ENCODE measurements at regions not wholly inside any gene's neighbourhood (a gene's known extent, or its start where the extent isn't known, plus 50 kb on each side); places are given as distances from the start of the nearest gene placed in this dataset.
"Not testable (repeated sequence)": the region's sequence is repeated elsewhere in the genome, so short reads cannot be mapped to it uniquely, and the experiment has no call there.

DNA sequence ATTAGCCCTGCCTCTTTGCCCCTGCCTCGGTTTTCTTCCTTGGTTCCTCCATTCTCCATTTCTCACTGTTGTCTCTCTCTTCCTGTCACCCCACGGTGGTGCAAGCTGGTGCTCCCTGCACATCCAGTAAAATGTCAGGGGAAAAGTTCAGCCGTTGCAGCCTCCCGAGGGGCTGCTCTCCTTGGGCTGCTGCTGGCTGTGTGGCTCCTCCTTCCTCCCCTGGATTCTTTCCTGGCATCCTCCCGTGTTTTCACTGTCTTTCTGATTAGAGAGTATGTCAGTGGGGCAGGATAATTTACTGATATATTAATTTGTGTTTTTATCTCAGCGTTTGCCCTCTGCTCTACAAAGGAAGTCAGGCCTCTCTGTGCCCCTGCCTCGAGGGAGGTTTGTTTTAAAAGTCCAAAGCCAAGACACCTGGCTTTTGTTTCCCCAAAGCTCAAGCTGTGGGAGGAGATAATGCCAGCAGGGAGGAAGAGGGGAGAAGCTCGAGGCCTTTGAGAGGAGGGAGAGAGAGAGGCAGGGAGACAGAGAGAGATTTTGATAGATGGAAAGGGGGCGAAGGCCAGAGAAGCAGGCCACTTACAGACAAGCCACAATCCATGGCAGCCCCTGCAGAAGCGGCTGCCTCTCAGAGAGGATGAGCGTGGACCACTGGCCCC lies 150.3 kb upstream of the NR2F2 start:
- ATAC-seq = no peak
- no peak for DNase-seq

DNA sequence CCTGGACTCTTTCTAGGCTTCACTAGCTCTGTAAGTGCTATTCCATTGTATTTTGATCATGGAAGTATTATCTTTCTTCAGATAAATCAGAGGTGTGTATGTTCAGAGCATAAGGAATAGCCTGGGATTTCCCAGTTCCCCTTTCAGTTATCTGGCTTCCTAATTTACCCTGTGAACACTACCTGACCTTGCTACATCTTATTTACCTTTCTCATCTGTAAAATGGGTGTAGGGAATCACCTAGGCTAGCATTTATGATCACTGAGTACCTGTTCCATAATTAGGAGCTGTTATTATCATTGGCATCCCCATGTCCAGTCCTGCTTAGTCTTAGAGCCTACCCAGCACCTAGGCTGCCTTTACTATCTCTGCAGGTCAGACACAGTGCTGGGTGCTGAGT lies 149.3 kb upstream of the NR2F2 start:
- no peak for DNase-seq
- no peak for ATAC-seq

DNA sequence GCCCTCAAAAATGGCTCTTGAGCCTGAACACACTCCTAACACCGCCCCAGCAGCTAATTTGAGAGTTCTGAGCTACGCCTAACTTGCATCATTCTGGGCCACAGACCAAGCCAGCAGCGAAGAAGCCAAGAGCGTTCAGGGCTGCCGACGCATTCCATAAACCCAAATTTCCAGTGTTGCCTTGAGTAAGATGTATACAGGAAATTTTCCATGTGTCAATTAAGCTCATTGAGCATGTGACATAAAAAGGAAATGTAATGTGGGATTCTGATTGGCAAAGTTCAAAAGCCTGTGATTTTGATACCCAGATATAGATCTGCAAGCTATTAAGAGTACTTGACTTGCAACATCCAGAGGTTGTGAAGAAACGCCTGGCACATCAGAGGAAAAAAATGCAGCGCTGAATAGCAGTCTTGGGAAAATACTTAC lies 148.6 kb upstream of the NR2F2 start:
- DNase-seq = no peak
- no peak for ATAC-seq

DNA sequence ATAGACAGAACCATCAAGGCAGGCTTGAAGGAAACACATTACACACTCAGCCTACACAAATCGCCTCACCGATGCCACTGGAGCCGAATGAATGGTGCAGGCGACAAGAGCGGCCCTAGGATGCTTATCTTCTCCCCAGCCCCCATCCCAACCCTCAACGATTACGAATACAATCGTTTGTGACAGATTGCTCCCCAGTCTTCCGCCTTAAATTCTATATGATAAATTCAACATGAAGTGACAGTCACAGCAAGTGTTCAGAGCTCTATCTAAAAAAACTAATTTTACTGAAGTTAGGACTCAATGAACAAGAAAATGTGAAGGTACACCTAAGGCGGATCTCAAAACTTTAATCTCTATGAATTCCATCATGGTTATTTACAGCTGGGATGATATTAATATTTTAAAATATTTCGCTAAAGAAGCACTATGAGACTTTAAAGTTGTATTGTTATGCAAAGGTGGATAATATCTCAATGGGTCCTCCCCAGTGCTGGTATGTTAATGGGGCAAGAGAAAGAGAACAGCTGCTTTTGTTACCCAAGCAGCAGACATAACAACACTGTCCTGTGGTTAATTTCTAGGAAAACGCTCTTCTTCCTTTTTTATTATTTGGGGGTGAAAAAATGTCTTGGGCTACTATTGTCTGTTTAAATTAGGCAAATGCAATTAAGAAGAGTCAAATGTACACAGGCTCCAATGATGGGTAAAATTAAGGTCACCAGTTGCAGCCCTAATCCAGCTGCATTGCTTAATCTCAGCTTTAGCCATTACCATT lies 147.6 kb upstream of the NR2F2 start:
- no peak for DNase-seq
- no peak for ATAC-seq

DNA sequence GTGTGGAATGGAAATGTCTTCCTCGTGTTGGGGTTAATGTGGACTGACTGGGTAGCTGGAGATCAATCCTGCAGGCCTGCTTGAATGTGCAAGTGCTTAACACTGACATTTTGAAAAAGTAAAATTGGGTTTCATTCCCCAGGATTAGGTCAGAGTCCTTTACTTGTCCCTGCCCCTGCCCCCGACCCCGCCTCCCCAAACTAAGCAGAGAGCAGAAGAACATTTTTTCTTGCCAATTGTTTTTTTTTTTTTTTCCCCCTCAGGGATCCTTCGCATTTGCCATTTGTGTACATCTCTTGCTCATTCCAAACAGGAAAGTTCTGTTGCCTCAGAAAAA lies 147.0 kb upstream of the NR2F2 start:
- DNase-seq (no peak), ATAC-seq (no peak)

DNA sequence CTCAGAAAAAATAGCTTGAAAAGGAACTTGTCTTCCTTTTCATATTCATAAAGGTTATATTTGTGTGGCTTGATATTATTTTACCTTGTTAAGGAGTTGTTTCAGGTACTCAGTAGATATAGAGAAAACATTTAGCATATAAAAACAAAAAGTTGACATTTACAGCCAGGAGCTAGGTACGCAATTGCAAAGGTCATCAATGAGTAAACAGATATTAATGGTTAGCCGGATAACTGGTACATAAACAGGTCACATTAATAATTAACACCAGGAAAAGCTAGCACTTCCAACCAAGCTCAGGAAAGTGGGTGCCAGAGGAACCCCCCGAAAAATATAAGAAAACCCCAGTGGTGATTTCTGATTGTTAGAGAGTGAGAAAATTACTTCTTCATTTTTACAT lies 146.6 kb upstream of the NR2F2 start:
- no peak for DNase-seq
- no peak for ATAC-seq

DNA sequence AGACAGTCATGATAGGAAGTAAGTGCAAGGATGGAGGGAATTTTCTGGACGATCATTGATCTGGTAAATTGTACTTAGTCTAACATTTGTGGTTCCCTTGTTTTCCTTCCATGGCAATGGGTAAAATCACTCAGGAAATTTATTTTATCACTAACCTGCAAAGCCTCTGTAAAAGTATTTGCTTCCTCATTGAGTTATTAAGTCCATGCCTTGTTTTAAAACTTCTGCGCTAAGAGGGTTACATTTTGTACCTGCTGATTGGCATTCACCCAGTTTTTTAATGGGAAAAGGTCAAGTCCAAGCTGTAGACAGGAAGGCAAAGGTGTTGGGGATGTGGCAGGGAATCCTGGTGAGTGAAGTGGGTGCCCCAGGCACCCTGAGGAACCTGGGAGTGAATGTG lies 146.2 kb upstream of the NR2F2 start:
- DNase-seq = no peak
- ATAC-seq = no peak

DNA sequence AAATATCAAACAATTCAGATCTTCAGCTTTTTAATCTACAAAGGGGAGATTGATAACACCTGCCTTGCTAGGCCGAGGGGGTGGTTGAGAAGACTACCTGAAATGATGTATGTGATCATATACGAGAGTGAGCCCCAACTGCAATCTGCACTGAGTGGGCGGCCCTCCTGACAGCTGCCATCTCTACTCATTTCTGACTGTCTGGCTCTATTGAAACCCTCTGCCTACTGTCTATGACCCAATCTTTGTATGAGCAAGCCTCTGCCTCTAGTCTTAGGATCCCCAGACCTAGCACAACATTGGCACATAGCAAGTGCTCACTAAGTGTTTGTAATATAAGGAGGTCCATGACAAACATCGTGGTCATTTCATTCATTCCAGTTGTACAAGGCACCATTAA lies 144.4 kb upstream of the NR2F2 start:
- ATAC-seq (no peak), DNase-seq (no peak)

DNA sequence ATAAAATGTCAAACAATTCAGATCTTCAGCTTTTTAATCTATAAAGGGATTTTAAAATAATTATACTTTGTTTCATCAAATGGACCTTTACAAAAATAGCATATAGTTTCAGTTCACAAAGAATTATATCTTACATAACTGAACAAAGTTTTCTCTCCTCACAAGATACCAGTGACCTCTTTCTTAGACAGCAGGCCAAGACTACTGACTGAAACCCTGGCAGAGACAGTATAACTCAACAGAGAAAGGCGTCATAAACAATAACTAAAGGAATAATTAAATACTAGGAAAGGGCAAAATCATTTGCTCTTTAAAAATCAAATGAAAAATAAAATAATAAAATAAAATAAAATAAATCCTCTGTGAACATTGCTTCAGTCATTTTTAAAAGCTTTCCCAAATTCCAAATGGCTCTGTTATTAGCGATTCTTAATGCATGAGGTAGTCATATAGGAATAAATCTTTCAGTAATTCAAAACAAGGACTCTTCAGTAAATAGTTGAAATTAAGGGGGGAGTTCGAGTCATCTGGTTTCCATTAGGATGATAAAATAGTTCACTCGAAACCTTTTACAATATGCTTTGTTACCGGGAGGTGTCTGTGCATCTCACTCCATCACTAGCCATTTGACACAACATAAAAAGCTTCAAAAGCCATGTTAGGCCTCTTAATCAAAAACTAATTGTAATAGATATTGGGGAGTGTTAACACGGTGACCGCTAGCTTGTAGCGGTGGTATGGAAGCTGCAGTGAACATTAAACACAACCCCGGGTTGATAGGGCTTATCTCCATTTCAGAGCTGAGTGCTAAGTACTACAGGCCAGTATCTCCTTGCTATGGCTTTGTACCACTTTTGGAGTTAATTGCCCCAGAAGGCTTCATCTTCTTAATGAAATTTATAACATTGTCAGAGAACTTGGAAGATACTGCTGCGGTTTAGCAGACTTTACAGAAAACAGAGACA lies 142.9 kb upstream of the NR2F2 start:
- ATAC-seq (no peak), DNase-seq (no peak)

DNA sequence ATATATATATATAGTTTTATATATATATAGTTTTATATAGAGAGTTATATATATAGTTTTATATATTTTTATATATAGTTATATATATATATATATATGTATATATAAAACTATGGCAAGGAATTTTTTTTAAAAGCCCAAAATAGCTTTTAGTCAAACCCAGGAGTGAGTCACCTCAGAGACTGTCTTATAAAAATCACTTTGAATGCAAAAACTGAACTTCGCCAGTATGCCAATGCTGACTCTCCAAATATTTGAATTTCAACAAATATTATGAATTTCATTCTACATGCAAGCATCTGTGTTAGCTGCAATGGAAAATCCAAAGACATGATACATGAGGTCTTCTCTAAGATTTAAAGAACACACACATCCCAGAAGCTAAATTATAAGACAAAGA lies 132.8 kb upstream of the NR2F2 start:
- DNase-seq (no peak), ATAC-seq (no peak)

DNA sequence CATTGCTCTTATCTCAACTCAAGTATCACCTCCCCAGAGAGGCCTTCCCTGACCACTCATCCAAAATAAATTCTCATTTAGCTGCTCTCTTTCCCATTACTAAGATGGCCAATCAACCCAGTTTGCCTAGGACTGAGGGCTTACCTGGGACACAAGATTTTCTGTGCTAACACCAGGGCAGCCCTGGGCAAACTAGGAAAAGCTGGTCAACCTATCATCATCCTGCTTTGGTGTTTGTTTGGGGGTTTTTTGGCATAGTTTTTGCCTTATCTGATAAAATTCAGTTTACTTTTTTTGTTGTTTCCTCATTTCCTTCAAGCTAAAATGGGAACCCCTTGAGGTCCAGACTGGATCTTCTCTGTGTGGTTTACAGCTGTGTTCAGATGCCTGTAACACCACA lies 131.4 kb upstream of the NR2F2 start:
- no peak for DNase-seq
- no peak for ATAC-seq

DNA sequence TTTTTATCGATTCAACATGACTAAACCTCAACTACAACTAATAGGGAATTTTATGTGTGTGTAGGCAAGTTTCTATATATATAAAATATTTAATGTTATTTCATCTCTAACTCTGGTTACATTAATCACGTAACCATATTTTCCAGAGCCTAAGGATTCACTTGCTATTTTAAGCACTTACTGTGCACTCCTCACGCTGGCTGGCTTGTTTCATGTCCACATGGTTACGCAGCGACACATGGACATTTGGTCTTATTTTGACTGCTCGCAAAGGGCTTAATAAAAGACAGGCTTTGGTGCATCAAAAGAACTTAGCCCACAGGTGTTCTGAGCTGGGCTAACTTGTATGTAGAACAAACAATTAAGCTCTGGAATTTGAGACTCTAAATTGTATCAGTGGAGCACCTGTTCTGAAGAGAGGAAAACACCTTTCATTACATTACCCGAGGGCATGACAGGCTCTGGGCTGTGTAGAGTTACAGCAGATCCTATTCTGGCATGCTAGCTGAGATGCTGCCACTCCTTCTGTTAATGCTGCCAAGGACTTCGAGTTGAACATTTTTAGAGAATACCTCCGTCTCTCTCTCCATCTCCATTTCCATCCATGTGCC lies 130.0 kb upstream of the NR2F2 start:
- DNase-seq = no peak
- no peak for ATAC-seq

DNA sequence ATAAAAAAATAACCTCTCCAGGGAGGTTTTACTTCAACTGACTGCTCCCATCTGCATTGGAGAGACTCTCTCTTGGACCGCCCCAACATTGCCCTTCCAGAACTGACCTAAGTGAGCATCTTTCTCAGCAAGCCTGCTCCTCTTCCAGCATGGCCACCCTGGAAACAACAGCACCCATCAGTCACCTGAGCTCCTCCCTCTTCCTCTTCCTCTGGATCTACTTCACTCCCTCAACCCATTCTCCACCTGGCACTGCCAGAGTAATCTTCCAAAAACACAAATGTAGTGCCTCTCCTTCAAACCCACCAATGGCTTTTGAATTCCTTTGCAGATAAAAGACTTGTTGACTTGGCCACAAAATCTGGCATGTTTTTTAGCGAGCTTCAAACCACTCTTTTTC lies 128.8 kb upstream of the NR2F2 start:
- ATAC-seq = no peak
- DNase-seq = no peak

DNA sequence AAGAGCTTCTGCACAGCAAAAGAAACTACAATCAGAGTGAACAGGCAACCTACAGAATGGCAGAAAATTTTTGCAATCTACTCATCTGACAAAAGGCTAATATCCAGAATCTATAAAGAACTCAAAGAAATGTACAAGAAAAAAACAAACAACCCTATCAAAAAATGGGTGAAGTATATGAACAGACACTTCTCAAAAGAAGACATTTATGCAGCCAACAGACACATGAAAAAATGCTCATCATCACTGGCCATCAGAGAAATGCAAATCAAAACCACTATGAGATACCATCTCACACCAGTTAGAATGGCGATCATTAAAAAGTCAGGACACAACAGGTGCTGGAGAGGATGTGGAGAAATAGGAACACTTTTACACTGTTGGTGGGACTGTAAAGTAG lies 124.9 kb upstream of the NR2F2 start:
- DNase-seq, ATAC-seq: not testable (repeated sequence)

DNA sequence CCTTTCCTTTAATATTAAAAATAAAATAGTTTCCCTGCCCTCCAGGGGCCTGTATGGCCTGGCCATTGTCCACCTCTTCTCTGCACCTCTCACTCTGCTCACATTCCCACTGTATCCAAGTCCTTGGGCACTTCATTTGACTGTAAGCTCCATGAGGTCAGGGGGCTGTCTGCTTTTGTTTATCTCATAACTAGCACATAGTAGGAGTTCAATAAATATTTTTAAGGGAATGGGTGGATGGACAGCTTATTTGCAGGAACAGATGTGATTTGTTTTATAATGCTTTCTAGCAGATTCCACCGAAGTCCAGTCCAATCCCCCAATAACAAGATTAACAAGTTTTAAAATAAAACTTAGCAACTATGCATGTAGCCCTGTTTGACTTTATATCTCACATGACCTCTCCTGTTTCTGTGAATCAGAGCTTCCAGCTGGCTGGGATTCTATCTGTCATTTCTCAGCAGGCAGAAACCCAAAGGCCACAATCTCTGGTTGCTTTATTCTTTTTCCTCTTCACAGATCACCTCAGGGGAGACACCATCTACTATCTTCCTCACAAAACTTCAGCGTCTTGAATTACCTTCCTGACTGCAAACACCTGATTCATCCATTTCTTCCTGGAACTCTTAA lies 123.0 kb upstream of the NR2F2 start:
- no peak for ATAC-seq
- DNase-seq = no peak

DNA sequence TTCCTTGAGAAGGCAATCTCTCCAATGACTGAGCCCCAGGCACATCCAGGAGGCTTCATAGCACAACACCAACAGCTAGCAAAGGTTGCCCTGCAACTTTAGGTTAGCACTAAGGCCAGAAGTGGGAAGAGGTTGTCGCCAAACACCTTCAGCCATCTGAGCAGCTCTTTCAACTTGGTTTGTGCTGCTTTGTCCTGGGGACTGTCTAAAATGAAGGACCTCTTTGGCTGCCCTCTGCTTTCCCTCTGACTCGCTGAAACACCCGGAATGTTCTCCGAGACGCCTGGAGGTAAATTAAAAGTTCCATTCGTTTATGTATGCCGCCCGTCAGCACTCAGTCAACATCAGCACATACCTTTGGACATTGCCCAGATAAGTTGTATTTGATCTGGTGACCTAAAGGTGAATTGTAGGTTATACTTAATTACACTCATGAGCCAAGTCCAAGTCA lies 121.2 kb upstream of the NR2F2 start:
- DNase-seq = no peak
- ATAC-seq = no peak

DNA sequence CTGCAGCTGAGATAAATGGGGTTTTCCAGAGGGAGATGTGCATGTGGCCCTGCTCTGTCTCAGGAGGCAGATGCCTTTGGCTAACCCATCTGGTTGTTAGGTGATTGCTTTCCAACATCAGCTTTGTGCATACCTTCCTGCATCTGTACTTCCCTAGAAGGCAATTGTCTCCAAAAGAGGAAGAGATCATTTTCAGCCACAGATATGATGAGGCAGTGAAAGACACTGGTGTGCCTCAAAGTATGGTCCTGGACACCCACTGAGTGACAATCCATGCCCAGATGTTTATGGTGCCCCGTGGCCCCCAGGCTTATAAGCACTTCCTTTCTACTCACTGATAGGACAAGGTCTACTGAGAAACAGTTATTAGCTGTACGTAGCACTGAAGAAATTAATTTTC lies 117.5 kb upstream of the NR2F2 start:
- ATAC-seq (no peak), DNase-seq (no peak)

DNA sequence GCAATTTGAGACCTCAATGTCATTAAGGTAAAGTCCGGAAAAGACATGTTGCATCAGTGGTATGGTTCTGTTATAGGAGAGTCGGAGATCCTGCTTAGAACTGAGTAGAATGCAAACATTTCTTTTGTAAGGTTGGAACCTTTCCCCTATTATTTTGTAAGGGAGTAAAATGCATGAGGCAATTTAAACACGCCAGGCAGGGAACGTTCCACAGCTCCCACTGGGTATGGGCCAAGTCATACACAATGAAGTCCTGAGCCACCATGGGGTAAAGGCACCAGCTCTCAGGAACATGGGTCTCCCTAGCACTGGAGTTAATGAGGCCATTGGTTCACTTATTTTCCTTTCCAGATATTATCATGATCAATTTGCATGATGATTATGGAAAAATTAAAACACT lies 116.6 kb upstream of the NR2F2 start:
- ATAC-seq = no peak
- no peak for DNase-seq

DNA sequence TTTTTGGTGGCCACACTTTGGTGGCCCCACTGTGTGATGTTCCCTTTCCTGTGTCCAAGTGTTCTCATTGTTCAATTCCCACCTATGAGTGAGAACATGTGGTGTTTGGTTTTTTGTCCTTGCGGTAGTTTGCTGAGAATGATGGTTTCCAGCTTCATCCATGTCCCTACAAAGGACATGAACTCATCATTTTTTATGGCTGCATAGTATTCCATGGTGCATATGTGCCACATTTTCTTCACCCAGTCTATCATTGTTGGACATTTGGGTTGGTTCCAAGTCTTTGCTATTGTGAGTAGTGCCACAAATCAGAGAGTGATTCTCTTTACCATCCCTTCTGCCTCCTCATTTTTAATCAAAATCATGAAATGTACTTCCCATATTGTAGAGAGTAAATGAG lies 114.0 kb upstream of the NR2F2 start:
- DNase-seq, ATAC-seq: not testable (repeated sequence)

DNA sequence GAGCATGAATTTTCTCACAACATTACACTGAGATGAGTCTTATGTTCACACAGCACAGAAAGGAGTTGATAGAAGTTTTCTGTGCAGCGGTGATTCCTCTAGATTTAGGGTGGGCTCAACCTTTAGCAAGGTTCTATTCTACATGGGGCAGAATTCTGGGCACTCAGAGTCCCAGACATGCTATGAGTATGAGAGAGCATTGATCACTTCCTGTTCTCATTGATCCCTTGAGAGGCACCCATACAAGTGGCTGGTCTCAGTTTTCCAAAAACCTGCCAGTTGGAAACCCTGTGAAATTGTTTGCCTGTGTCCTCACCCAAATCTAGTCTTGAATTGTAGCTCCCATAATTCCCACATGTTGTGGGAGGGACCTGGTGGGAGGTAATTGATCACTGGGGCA lies 112.5 kb upstream of the NR2F2 start:
- ATAC-seq (no peak), DNase-seq (no peak)

DNA sequence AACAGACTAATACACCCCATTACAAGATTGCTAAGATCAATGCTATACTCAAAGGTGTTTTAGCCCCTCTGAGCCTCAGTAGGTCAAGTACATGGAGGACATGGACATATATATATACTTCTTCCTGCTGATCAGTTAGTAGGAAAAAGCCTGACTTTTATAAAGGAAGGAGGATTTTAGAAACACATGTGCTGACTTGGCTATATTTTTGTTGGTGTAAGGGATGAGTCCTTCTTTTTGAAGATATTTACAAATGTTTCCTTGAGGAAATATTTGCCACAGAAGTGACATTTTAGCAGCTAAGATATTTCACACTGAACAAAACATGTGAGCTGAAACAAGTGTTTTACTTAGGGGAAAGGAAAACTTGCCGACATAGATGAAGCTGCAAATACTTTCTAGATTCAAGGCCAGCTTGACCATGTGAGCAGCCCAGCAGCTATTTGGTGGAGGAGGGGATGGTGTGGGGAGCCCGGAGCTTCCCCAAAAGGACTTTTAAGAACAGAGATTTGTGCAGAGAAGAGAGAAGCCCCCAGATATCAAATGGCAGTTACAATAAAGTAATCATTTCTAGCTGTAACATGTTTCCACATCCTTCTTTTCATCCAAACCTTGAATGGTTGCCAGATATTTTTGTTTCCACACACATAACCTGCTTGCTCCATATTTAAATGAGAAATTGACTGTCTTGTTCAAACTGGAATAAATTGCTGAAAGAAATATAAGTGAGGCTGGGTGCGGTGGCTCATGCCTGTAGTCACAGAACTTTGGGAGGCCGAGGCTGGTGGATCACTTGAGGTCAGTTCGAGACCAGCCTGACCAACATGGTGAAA lies 111.7 kb upstream of the NR2F2 start:
- no peak for DNase-seq
- ATAC-seq = no peak
